ENCODE measurements at regions not wholly inside any gene's neighbourhood (a gene's known extent, or its start where the extent isn't known, plus 50 kb on each side); places are given as distances from the start of the nearest gene placed in this dataset.

- H3K4me1 Mint-ChIP-seq, result no peaks in the 10 kb centered on the region
- ATAC-seq, result no peak
- intact Hi-C loops (cut with micrococcal nuclease), result no loop called here
- no peak overlapping the region for H3K27ac Mint-ChIP-seq
- no CpG with 5 or more reads among the region's 2 CpGs for WGBS (ENCODE audit: insufficient coverage)
- Histone ChIP-seq H3K36me3 (ENCODE audit: control insufficient read depth, insufficient read depth, low read length) (no peaks in the 10 kb centered on the region), H3K27me3 (ENCODE audit: control insufficient read depth, insufficient read depth, low read length) (no peaks in the 10 kb centered on the region), H3K9me3 (ENCODE audit: control insufficient read depth, insufficient read depth, low read length) (no peaks in the 10 kb centered on the region), H3K4me3 (ENCODE audit: low read length) (no peak overlapping the region), H3K4me1 (ENCODE audit: control insufficient read depth, insufficient read depth, low read length) (no peaks in the 10 kb centered on the region), H3K27ac (ENCODE audit: low read length) (no peak overlapping the region)
- no peak for DNase-seq
- no peaks in the 10 kb centered on the region for H3K27me3 Mint-ChIP-seq (ENCODE audit: low read depth in 2 of 2)
- H3K36me3 Mint-ChIP-seq, result no peaks in the 10 kb centered on the region
- peaks cover 0 to 7% of the 10 kb centered on the region in 2 donors for H3K9me3 Mint-ChIP-seq
- TF ChIP-seq, protein P1, sequence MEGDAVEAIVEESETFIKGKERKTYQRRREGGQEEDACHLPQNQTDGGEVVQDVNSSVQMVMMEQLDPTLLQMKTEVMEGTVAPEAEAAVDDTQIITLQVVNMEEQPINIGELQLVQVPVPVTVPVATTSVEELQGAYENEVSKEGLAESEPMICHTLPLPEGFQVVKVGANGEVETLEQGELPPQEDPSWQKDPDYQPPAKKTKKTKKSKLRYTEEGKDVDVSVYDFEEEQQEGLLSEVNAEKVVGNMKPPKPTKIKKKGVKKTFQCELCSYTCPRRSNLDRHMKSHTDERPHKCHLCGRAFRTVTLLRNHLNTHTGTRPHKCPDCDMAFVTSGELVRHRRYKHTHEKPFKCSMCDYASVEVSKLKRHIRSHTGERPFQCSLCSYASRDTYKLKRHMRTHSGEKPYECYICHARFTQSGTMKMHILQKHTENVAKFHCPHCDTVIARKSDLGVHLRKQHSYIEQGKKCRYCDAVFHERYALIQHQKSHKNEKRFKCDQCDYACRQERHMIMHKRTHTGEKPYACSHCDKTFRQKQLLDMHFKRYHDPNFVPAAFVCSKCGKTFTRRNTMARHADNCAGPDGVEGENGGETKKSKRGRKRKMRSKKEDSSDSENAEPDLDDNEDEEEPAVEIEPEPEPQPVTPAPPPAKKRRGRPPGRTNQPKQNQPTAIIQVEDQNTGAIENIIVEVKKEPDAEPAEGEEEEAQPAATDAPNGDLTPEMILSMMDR (IDR thresholded peaks at IDR 0.05), result no peak
- H3K4me3 Mint-ChIP-seq, result no peak overlapping the region
These were observed 993.1 kb downstream of the RPA4 start for GRCh38 chrX:97876697-97877407.

DNA sequence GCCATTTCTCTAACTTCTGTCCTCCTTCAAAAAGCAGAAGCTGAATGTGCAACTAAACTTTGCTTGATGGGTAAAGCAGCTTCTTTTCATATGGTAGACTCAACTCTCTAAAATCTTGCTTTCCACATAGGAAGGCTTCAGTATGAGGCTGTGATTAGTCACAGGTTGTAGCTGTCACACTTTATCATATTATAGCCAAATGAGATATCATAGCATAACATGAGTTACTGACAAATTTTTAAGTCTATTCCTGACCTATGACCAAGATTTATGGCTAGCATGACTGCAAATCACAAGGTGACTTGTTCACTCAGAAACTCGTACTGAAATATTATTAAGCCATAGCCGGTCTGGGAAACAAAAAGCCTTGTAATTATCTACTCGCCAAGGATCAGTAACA lies 998.6 kb downstream of the RPA4 start:
- no peak overlapping the region for H3K4me3 Mint-ChIP-seq
- no peaks in the 10 kb centered on the region for H3K36me3 ChIP-seq (ENCODE audit: control insufficient read depth, insufficient read depth, low read length)
- no peak overlapping the region for H3K27ac ChIP-seq (ENCODE audit: low read length)
- 55% methylated on average over 2 of the region's 3 CpGs for WGBS (ENCODE audit: insufficient coverage)
- no peaks in the 10 kb centered on the region for H3K9me3 ChIP-seq (ENCODE audit: control insufficient read depth, insufficient read depth, low read length)
- no peak overlapping the region for H3K27ac Mint-ChIP-seq
- H3K4me3 ChIP-seq (ENCODE audit: low read length), result no peak overlapping the region
- H3K27me3 ChIP-seq (ENCODE audit: control insufficient read depth, insufficient read depth, low read length), result no peaks in the 10 kb centered on the region
- H3K9me3 Mint-ChIP-seq, result peaks cover 2% of the 10 kb centered on the region in 2 donors
- H3K4me1 ChIP-seq (ENCODE audit: control insufficient read depth, insufficient read depth, low read length), result no peaks in the 10 kb centered on the region
- H3K4me1 Mint-ChIP-seq, result no peaks in the 10 kb centered on the region
- DNase-seq (no peak), ATAC-seq (no peak)
- no peaks in the 10 kb centered on the region for H3K27me3 Mint-ChIP-seq (ENCODE audit: low read depth in 2 of 2)
- intact Hi-C loops (cut with micrococcal nuclease), result no loop called here
- H3K36me3 Mint-ChIP-seq, result no peaks in the 10 kb centered on the region
- TF ChIP-seq, protein P1 (IDR thresholded peaks at IDR 0.05), result no peak

DNA sequence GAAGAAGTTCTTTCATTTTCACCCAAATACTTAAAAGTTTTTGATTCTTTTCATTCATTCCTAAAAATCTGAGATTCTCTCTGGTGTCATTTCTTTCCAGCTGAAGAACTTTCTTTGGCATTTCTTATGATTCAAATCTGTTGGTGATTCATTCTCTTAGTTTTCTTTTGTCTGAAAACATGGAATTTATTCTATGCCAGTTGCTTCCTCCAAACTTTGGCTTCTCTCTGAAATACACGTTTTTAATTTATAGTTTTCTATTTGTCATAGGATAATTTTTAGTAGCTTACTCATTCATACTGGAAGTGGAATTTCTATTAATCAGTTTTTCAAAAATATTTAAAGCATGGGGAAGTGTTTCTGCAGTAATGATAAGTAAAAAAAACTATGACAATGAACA lies 1012.0 kb downstream of the RPA4 start:
- no CpG with 5 or more reads among the region's 1 CpG for whole genome bisulfite sequencing (ENCODE audit: insufficient coverage)
- Mint-ChIP-seq H3K4me1 (no peaks in the 10 kb centered on the region), H3K9me3 (peaks cover 2 to 3% of the 10 kb centered on the region in 2 donors), H3K36me3 (no peaks in the 10 kb centered on the region), H3K27me3 (ENCODE audit: low read depth in 2 of 2) (no peaks in the 10 kb centered on the region), H3K27ac (no peak overlapping the region), H3K4me3 (no peak overlapping the region)
- DNase-seq (no peak), ATAC-seq (no peak)
- Histone ChIP-seq H3K27me3 (ENCODE audit: control insufficient read depth, insufficient read depth, low read length) (no peaks in the 10 kb centered on the region), H3K36me3 (ENCODE audit: control insufficient read depth, insufficient read depth, low read length) (no peaks in the 10 kb centered on the region), H3K27ac (ENCODE audit: low read length) (no peak overlapping the region), H3K9me3 (ENCODE audit: control insufficient read depth, insufficient read depth, low read length) (no peaks in the 10 kb centered on the region), H3K4me1 (ENCODE audit: control insufficient read depth, insufficient read depth, low read length) (no peaks in the 10 kb centered on the region), H3K4me3 (ENCODE audit: low read length) (no peak overlapping the region)
- TF ChIP-seq, protein P1 (IDR thresholded peaks at IDR 0.05), result no peak
- intact Hi-C loops (cut with micrococcal nuclease), result no loop called here

GRCh38 chrX:97897998-97898397 lies 1014.3 kb downstream of the RPA4 start:
- Mint-ChIP-seq H3K9me3 (peaks cover 2 to 13% of the 10 kb centered on the region in 2 donors), H3K27me3 (ENCODE audit: low read depth in 2 of 2) (no peaks in the 10 kb centered on the region), H3K4me1 (no peaks in the 10 kb centered on the region), H3K4me3 (no peak overlapping the region), H3K36me3 (no peaks in the 10 kb centered on the region), H3K27ac (no peak overlapping the region)
- no peaks in the 10 kb centered on the region for H3K9me3 ChIP-seq (ENCODE audit: control insufficient read depth, insufficient read depth, low read length)
- no peaks in the 10 kb centered on the region for H3K4me1 ChIP-seq (ENCODE audit: control insufficient read depth, insufficient read depth, low read length)
- no peak overlapping the region for H3K4me3 ChIP-seq (ENCODE audit: low read length)
- no peaks in the 10 kb centered on the region for H3K27me3 ChIP-seq (ENCODE audit: control insufficient read depth, insufficient read depth, low read length)
- TF ChIP-seq, protein P1 (IDR thresholded peaks at IDR 0.05), result no peak
- H3K27ac ChIP-seq (ENCODE audit: low read length), result no peak overlapping the region
- DNase-seq, result no peak
- intact Hi-C loops (cut with micrococcal nuclease), result no loop called here
- no peaks in the 10 kb centered on the region for H3K36me3 ChIP-seq (ENCODE audit: control insufficient read depth, insufficient read depth, low read length)
- no CpG with 5 or more reads among the region's 1 CpG for WGBS (ENCODE audit: insufficient coverage)
- no peak for ATAC-seq

Data from natural killer cell (primary cell).